ENCODE measurements at regions not wholly inside any gene's neighbourhood (a gene's known extent, or its start where the extent isn't known, plus 50 kb on each side); places are given as distances from the start of the nearest gene placed in this dataset.

GRCh38 chr1:90189889-90190288 lies 195.0 kb downstream of the ZNF326 start:
- no peak for TF ChIP-seq FOXO4 (CRISPR knock-in tag; conservative IDR thresholded peaks at IDR 0.05)
- no peak for TF ChIP-seq PRPF4 (IDR thresholded peaks at IDR 0.05; ENCODE audit: low read depth, low read length, poor library complexity, severe bottlenecking)

All from HepG2 (cell line).